ENCODE measurements at regions not wholly inside any gene's neighbourhood (a gene's known extent, or its start where the extent isn't known, plus 50 kb on each side); places are given as distances from the start of the nearest gene placed in this dataset.

GRCh38 chr2:13195270-13195669 lies 478.5 kb downstream of the TRIB2 start:
- no peak overlapping the region for H3K4me3 Mint-ChIP-seq
- no peak for DNase-seq
- no peak for ATAC-seq
- no peak for TF ChIP-seq CTCF (IDR thresholded peaks at IDR 0.05)
- no peaks in the 10 kb centered on the region for H3K36me3 Mint-ChIP-seq (ENCODE audit: low read depth)
- no peak overlapping the region for H3K27ac Mint-ChIP-seq
- peaks cover 5% of the 10 kb centered on the region for H3K27me3 Mint-ChIP-seq
- ChIA-PET POLR2A (no interaction called here), CTCF (no interaction called here)
- intact Hi-C loops (cut with micrococcal nuclease) = no loop called here
- no peaks in the 10 kb centered on the region for H3K4me1 Mint-ChIP-seq (ENCODE audit: low read depth)
- H3K9me3 Mint-ChIP-seq = no peaks in the 10 kb centered on the region

- Mint-ChIP-seq H3K27ac (no peak overlapping the region), H3K36me3 (ENCODE audit: low read depth) (no peaks in the 10 kb centered on the region), H3K9me3 (no peaks in the 10 kb centered on the region), H3K4me1 (ENCODE audit: low read depth) (no peaks in the 10 kb centered on the region), H3K27me3 (peaks cover 3% of the 10 kb centered on the region), H3K4me3 (no peak overlapping the region)
- POLR2A ChIA-PET = no interaction called here
- CTCF ChIA-PET = no interaction called here
- ATAC-seq (no peak), DNase-seq (no peak)
- no peak for TF ChIP-seq CTCF (IDR thresholded peaks at IDR 0.05)
- intact Hi-C loops (cut with micrococcal nuclease) = no loop called here
Measured at GRCh38 chr2:13197248-13197647, 480.5 kb downstream of the TRIB2 start.

GRCh38 chr2:13201924-13202323 lies 485.2 kb downstream of the TRIB2 start:
- ATAC-seq (no peak), DNase-seq (no peak)
- no peak for TF ChIP-seq CTCF (IDR thresholded peaks at IDR 0.05)
- Mint-ChIP-seq H3K27me3 (peaks cover 2% of the 10 kb centered on the region), H3K4me3 (no peak overlapping the region), H3K9me3 (no peaks in the 10 kb centered on the region), H3K4me1 (ENCODE audit: low read depth) (no peaks in the 10 kb centered on the region), H3K27ac (no peak overlapping the region), H3K36me3 (ENCODE audit: low read depth) (no peaks in the 10 kb centered on the region)
- POLR2A ChIA-PET = no interaction called here
- CTCF ChIA-PET = no interaction called here
- intact Hi-C loops (cut with micrococcal nuclease) = no loop called here

- DNase-seq (no peak), ATAC-seq (no peak)
- POLR2A ChIA-PET = no interaction called here
- CTCF ChIA-PET = no interaction called here
- Mint-ChIP-seq H3K27ac (no peak overlapping the region), H3K9me3 (peaks cover 4% of the 10 kb centered on the region), H3K27me3 (peaks cover under 1% of the 10 kb centered on the region), H3K4me1 (ENCODE audit: low read depth) (no peaks in the 10 kb centered on the region), H3K36me3 (ENCODE audit: low read depth) (no peaks in the 10 kb centered on the region), H3K4me3 (no peak overlapping the region)
- intact Hi-C loops (cut with micrococcal nuclease) = no loop called here
- no peak for TF ChIP-seq CTCF (IDR thresholded peaks at IDR 0.05)
Measured at GRCh38 chr2:13212115-13212514, 495.4 kb downstream of the TRIB2 start.

GRCh38 chr2:13218205-13218604 lies 501.5 kb downstream of the TRIB2 start:
- intact Hi-C loops (cut with micrococcal nuclease) = no loop called here
- Mint-ChIP-seq H3K4me1 (ENCODE audit: low read depth) (no peaks in the 10 kb centered on the region), H3K27me3 (no peaks in the 10 kb centered on the region), H3K4me3 (no peak overlapping the region), H3K9me3 (peaks cover 4% of the 10 kb centered on the region), H3K27ac (no peak overlapping the region), H3K36me3 (ENCODE audit: low read depth) (no peaks in the 10 kb centered on the region)
- ATAC-seq = no peak
- no peak for DNase-seq
- TF ChIP-seq CTCF (IDR thresholded peaks at IDR 0.05) = no peak
- CTCF ChIA-PET = no interaction called here
- POLR2A ChIA-PET = no interaction called here

All from activated CD8-positive, alpha-beta T cell treated with anti-CD3 and anti-CD28 coated beads for 36 hours (primary cell).